Ishikawa (cell line): ENCODE measurements at regions not wholly inside any gene's neighbourhood (a gene's known extent, or its start where the extent isn't known, plus 50 kb on each side); places are given as distances from the start of the nearest gene placed in this dataset.

Experiments
- CEBPB ChIP-seq: IDR thresholded peaks from 2 replicates; pipeline ENCODE4 v1.6.1; 2012
- CREB1 ChIP-seq: IDR thresholded peaks from 2 replicates; pipeline ENCODE4 v1.6.1; 2012; ENCODE audit warnings: low read depth
- EGR1 ChIP-seq: IDR thresholded peaks from 2 replicates; pipeline ENCODE4 v1.6.1; 2012
- EP300 ChIP-seq: IDR thresholded peaks from 2 replicates; pipeline ENCODE4 v1.6.1; 2012; ENCODE audit warnings: borderline replicate concordance
- FOXM1 ChIP-seq: IDR thresholded peaks from 2 replicates; pipeline ENCODE4 v1.6.1; 2012; ENCODE audit warnings: low read depth, borderline replicate concordance
- NFIC ChIP-seq: IDR thresholded peaks from 2 replicates; pipeline ENCODE4 v1.6.1; 2012
- RAD21 ChIP-seq: IDR thresholded peaks from 2 replicates; pipeline ENCODE4 v1.6.1; 2012; ENCODE audit warnings: low read depth
- TAF1 ChIP-seq: IDR thresholded peaks from 2 replicates; pipeline ENCODE4 v1.6.1; 2012; ENCODE audit warnings: low read depth, mild to moderate bottlenecking
- TCF12 ChIP-seq: IDR thresholded peaks from 2 replicates; pipeline ENCODE4 v1.6.1; 2012; ENCODE audit warnings: low read depth
- TEAD4 ChIP-seq: IDR thresholded peaks from 2 replicates; pipeline ENCODE4 v1.6.1; 2012
- YY1 ChIP-seq: IDR thresholded peaks from 2 replicates; pipeline ENCODE4 v1.6.1; 2012; ENCODE audit warnings: low read depth
- ZBTB7A ChIP-seq: IDR thresholded peaks from 2 replicates; pipeline ENCODE4 v1.6.1; 2012; ENCODE audit warnings: low read depth
- TF ChIP-seq, protein P1 (sequence below): IDR thresholded peaks from 2 replicates; pipeline ENCODE4 v1.6.1; 2012
- TF ChIP-seq, protein P2 (sequence below): IDR thresholded peaks from 2 replicates; pipeline ENCODE4 v1.6.1; 2012; ENCODE audit warnings: low read depth, mild to moderate bottlenecking
- TF ChIP-seq, protein P3 (sequence below): IDR thresholded peaks from 2 replicates; pipeline ENCODE4 v1.6.1; 2012

DNA sequence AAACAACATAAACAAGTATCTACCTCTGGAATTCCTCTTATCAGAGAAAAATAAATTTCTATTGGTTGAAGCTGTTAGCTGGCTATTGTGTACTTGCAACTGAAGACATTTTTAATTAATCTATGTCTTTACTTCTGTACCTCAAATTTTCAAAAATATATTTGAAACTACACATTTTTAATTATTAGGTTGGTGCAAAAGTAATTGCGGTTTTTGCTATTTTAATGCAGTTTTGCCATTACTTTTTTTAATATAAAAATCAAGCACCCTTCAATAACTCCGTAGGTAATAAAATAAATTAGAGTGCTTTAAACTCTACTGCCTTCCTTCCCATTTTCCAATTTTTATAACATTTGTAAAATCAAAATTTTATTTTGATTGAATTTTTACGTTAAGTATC is 262.1 kb upstream of the DUSP10 start:
- TF ChIP-seq, protein P1, sequence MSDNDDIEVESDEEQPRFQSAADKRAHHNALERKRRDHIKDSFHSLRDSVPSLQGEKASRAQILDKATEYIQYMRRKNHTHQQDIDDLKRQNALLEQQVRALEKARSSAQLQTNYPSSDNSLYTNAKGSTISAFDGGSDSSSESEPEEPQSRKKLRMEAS, result no peak
- TF ChIP-seq EP300 (no peak), YY1 (no peak), FOXM1 (no peak)
- TF ChIP-seq, protein P2, sequence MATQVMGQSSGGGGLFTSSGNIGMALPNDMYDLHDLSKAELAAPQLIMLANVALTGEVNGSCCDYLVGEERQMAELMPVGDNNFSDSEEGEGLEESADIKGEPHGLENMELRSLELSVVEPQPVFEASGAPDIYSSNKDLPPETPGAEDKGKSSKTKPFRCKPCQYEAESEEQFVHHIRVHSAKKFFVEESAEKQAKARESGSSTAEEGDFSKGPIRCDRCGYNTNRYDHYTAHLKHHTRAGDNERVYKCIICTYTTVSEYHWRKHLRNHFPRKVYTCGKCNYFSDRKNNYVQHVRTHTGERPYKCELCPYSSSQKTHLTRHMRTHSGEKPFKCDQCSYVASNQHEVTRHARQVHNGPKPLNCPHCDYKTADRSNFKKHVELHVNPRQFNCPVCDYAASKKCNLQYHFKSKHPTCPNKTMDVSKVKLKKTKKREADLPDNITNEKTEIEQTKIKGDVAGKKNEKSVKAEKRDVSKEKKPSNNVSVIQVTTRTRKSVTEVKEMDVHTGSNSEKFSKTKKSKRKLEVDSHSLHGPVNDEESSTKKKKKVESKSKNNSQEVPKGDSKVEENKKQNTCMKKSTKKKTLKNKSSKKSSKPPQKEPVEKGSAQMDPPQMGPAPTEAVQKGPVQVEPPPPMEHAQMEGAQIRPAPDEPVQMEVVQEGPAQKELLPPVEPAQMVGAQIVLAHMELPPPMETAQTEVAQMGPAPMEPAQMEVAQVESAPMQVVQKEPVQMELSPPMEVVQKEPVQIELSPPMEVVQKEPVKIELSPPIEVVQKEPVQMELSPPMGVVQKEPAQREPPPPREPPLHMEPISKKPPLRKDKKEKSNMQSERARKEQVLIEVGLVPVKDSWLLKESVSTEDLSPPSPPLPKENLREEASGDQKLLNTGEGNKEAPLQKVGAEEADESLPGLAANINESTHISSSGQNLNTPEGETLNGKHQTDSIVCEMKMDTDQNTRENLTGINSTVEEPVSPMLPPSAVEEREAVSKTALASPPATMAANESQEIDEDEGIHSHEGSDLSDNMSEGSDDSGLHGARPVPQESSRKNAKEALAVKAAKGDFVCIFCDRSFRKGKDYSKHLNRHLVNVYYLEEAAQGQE, result no peak

DNA sequence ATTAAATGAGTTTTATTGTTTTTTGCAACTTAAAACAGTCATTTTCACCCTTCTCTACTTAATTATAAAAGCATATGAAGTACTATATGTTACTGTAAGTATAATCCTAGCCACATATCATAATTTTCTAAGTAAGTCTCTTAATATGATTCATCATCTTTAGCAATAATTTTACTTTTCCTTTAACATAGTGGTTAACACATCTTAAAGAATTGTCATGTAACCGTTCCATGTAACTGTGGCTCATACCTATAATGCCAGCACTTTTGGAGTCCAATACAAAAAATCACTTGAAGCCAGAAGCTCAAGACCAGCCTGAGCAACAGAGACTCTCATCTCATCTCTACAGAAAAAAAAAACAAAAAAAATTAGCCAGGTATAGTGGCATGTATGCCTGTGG is 260.6 kb upstream of the DUSP10 start:
- TF ChIP-seq YY1, result no peak
- no peak for TF ChIP-seq CEBPB
- TF ChIP-seq EGR1, result no peak
- TF ChIP-seq TEAD4, result no peak
- TF ChIP-seq, protein P2, result no peak
- TF ChIP-seq, protein P1, result no peak
- TF ChIP-seq RAD21, result no peak
- TF ChIP-seq, protein P3, sequence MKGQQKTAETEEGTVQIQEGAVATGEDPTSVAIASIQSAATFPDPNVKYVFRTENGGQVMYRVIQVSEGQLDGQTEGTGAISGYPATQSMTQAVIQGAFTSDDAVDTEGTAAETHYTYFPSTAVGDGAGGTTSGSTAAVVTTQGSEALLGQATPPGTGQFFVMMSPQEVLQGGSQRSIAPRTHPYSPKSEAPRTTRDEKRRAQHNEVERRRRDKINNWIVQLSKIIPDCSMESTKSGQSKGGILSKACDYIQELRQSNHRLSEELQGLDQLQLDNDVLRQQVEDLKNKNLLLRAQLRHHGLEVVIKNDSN, result no peak
- no peak for TF ChIP-seq NFIC

DNA sequence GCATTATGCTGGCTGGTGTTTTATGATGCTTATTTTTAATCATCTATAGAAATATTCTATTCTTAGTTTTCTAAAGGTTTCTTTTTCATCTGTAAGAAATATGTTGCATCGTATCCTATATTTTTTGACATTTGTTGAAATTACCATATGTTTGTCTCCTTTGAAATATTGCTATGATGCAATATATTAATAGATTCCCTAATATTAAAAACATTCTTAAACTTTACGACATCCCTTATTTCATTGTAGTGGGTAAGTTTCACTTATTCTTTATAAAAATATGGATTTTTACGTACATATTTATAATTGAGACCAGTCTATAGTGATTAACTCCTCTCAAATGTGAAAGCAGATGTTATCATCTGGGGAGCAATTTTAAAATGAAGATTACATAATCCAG is 258.2 kb upstream of the DUSP10 start:
- TF ChIP-seq FOXM1 (no peak), EGR1 (no peak), TEAD4 (no peak), ZBTB7A (no peak), RAD21 (no peak), NFIC (no peak), TCF12 (no peak), YY1 (no peak), TAF1 (no peak), EP300 (no peak), CREB1 (no peak), CEBPB (no peak)
- TF ChIP-seq, protein P1, result no peak
- TF ChIP-seq, protein P2, result no peak
- TF ChIP-seq, protein P3, result no peak

DNA sequence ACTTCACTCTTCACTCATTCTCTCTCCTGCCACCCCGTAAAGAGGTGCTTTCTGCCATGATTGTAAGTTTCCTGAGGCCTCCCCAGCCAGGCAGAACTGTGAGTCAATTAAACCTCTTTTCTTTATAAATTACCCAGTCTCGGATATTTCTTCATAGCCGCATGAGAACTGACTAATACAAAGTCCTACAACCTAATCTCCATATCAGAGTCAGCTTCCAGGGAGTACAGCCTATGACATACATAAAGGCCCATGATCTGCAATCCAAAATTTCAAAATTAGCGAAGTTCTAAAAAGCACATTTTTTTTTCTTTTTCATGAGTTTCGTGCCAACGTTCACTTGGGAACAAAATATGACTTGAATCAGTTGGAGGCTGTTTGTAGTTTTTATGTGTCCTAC is 256.9 kb upstream of the DUSP10 start:
- TF ChIP-seq RAD21 (no peak), FOXM1 (no peak), EGR1 (no peak), EP300 (no peak), TEAD4 (no peak), TAF1 (no peak), TCF12 (no peak), ZBTB7A (no peak), CEBPB (no peak), YY1 (no peak), CREB1 (no peak), NFIC (no peak)
- TF ChIP-seq, protein P1, result no peak
- TF ChIP-seq, protein P2, result no peak
- TF ChIP-seq, protein P3, result no peak
